GM23338 (cell line): ENCODE measurements at regions not wholly inside any gene's neighbourhood (a gene's known extent, or its start where the extent isn't known, plus 50 kb on each side); places are given as distances from the start of the nearest gene placed in this dataset.

Experiments used
- ATAC-seq: fragments of 200-7000 bp; cut with Tn5 transposase; 3 replicates; pipeline ENCODE4 v1.9.1; 2020
- DNase-seq: peaks from one replicate; pipeline ENCODE4 v3.0.0-alpha.2; 2015; ENCODE audit warnings: low spot score
- H2AFZ ChIP-seq: fragments of 200-600 bp; sonication (generic); 2 replicates; pipeline ENCODE4 v1.8.0; 2016; ENCODE audit warnings: antibody characterized with exemption, mild to moderate bottlenecking, moderate library complexity
- H3F3A ChIP-seq: fragments of 200-600 bp; sonication (generic); replicated peaks from 2 replicates; pipeline ENCODE4 v1.8.0; 2017; ENCODE audit warnings: antibody characterized with exemption, mixed run types, low read depth
- H3K27ac ChIP-seq: fragments of 200-600 bp; sonication (generic); 2 replicates; pipeline ENCODE4 v1.6.1; 2016; ENCODE audit warnings: low read depth
- H3K27me3 ChIP-seq: fragments of 200-600 bp; sonication (generic); 2 replicates; pipeline ENCODE4 v1.8.0; 2016; ENCODE audit warnings: mild to moderate bottlenecking, mixed run types, moderate library complexity; ENCODE audit not compliant: insufficient read depth
- H3K36me3 ChIP-seq: fragments of 200-600 bp; sonication (generic); 2 replicates; pipeline ENCODE4 v1.8.0; 2016; ENCODE audit warnings: mild to moderate bottlenecking; ENCODE audit not compliant: insufficient read depth
- H3K4me1 ChIP-seq: fragments of 200-600 bp; sonication (generic); 2 replicates; pipeline ENCODE4 v1.8.0; 2016; ENCODE audit warnings: mild to moderate bottlenecking, moderate library complexity; ENCODE audit not compliant: insufficient read depth
- H3K4me2 ChIP-seq: fragments of 200-600 bp; sonication (generic); 2 replicates; pipeline ENCODE4 v1.7.1; 2017; ENCODE audit warnings: mixed run types
- H3K4me3 ChIP-seq: fragments of 200-600 bp; sonication (generic); 2 replicates; pipeline ENCODE4 v1.6.1; 2016; ENCODE audit warnings: mixed run types
- H3K79me2 ChIP-seq: fragments of 200-600 bp; sonication (generic); replicated peaks from 2 replicates; pipeline ENCODE4 v1.8.0; 2017; ENCODE audit warnings: mild to moderate bottlenecking; ENCODE audit not compliant: insufficient read depth
- H3K9me2 ChIP-seq: fragments of 200-600 bp; sonication (generic); 2 replicates; pipeline ENCODE4 v1.8.0; 2017; ENCODE audit not compliant: insufficient read depth
- H4K20me1 ChIP-seq: fragments of 200-600 bp; sonication (generic); replicated peaks from 2 replicates; pipeline ENCODE4 v1.8.0; 2017; ENCODE audit warnings: mild to moderate bottlenecking; ENCODE audit not compliant: insufficient read depth
- H3K27ac Mint-ChIP-seq: 2 replicates; pipeline ENCODE4 v1.8.0; 2020; ENCODE audit warnings: inconsistent platforms, mild to moderate bottlenecking, moderate library complexity, mixed read lengths
- H3K27me3 Mint-ChIP-seq: 3 replicates; pipeline ENCODE4 v1.8.0; 2022; ENCODE audit warnings: low read depth, mild to moderate bottlenecking, moderate library complexity, mixed read lengths, inconsistent platforms; ENCODE audit not compliant: insufficient read depth, poor library complexity
- H3K36me3 Mint-ChIP-seq: 3 replicates; pipeline ENCODE4 v1.8.0; 2021; ENCODE audit warnings: low read depth, mild to moderate bottlenecking, inconsistent platforms, moderate library complexity, mixed read lengths
- H3K4me1 Mint-ChIP-seq: 3 replicates; pipeline ENCODE4 v1.8.0; 2020; ENCODE audit warnings: mild to moderate bottlenecking, inconsistent platforms, mixed read lengths
- H3K4me3 Mint-ChIP-seq: 3 replicates; pipeline ENCODE4 v1.8.0; 2021; ENCODE audit warnings: moderate library complexity, mild to moderate bottlenecking, inconsistent platforms, mixed read lengths
- H3K9me3 Mint-ChIP-seq: 3 replicates; pipeline ENCODE4 v1.8.0; 2020; ENCODE audit warnings: moderate library complexity, mild to moderate bottlenecking, inconsistent platforms, mixed read lengths
- CREB1 ChIP-seq: fragments of 250-450 bp; sonication (Bioruptor Pico); IDR thresholded peaks from 2 replicates; pipeline ENCODE4 v1.5.0; 2020; ENCODE audit warnings: low read depth, mild to moderate bottlenecking, moderate library complexity
- CTCF ChIP-seq, 2 experiments: fragments of 200-600 bp in 1 of 2; sonication (generic) in 1 of 2; conservative IDR thresholded peaks; 2 replicates each; pipeline versions ENCODE4 v1.5.1 to v1.6.1; 2016 to 2017; ENCODE audit warnings: antibody characterized with exemption in 2 of 2, low read depth in 2 of 2, mild to moderate bottlenecking in 2 of 2, moderate library complexity in 1 of 2
- ETS1 ChIP-seq: IDR thresholded peaks from 2 replicates; pipeline ENCODE4 v1.6.1; 2016; ENCODE audit warnings: antibody characterized with exemption
- EZH2 ChIP-seq: fragments of 200-600 bp; sonication (generic); IDR thresholded peaks from one replicate; pipeline ENCODE4 v1.8.0; 2017; ENCODE audit warnings: antibody characterized with exemption, mild to moderate bottlenecking, low read depth; ENCODE audit not compliant: unreplicated experiment
- EZH2phosphoT487 ChIP-seq: fragments of 200-600 bp; sonication (generic); IDR thresholded peaks from one replicate; pipeline ENCODE4 v1.8.1; 2018; ENCODE audit warnings: antibody characterized with exemption; ENCODE audit not compliant: unreplicated experiment
- JUNB ChIP-seq: IDR thresholded peaks from one replicate; pipeline ENCODE4 v1.6.1; 2016; ENCODE audit warnings: antibody characterized with exemption; ENCODE audit not compliant: unreplicated experiment
- NANOG ChIP-seq: IDR thresholded peaks from 2 replicates; pipeline ENCODE4 v1.6.1; 2016; ENCODE audit warnings: antibody characterized with exemption, borderline replicate concordance
- POLR2AphosphoS5 ChIP-seq: IDR thresholded peaks from 2 replicates; pipeline ENCODE4 v1.6.1; 2016; ENCODE audit warnings: antibody characterized with exemption, low read depth
- REST ChIP-seq: IDR thresholded peaks from one replicate; pipeline ENCODE4 v1.6.1; 2018; ENCODE audit warnings: antibody characterized with exemption; ENCODE audit not compliant: unreplicated experiment
- STAT1 ChIP-seq: IDR thresholded peaks from one replicate; pipeline ENCODE4 v1.6.1; 2016; ENCODE audit warnings: antibody characterized with exemption; ENCODE audit not compliant: unreplicated experiment
- ZNF114 ChIP-seq: fragments of 250-450 bp; sonication (Bioruptor Pico); IDR thresholded peaks from 2 replicates; pipeline ENCODE4 v1.5.0; 2020; ENCODE audit warnings: mild to moderate bottlenecking, moderate library complexity
- ZNF331 ChIP-seq: fragments of 250-450 bp; sonication (Bioruptor Pico); IDR thresholded peaks from 2 replicates; pipeline ENCODE4 v1.5.0; 2020; ENCODE audit warnings: low read depth, mild to moderate bottlenecking, moderate library complexity
- TF ChIP-seq, protein P1 (sequence below): fragments of 250-450 bp; sonication (Bioruptor Pico); IDR thresholded peaks from 2 replicates; pipeline ENCODE4 v1.5.0; 2020; ENCODE audit warnings: mild to moderate bottlenecking, moderate library complexity

DNA sequence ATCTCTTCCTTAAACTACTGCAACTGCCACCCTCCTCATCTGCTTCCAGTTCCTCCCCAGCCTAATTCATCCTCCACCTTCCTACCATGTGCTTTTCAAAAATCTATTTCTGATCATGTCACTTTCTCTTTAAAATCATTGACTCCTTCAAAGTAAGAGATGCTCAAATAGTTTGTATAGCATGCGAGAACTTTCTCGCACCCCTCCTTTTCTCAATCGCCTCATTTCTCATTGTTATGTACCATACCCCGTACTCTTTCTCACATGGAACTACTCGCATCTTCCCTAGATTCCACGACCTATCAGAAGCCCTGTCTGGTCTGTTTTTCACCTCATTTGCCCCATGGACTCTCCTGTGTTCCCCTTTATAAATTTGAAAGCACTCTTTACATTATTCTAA, 238.2 kb downstream of the NRIP1 start:
- Histone ChIP-seq H3F3A (no peaks in the 10 kb centered on the region), H3K79me2 (no peaks in the 10 kb centered on the region), H2AFZ (no peak overlapping the region), H3K9me2 (0 out of 2 replicates have a peak, but pooled peaks cover 3% of the 10 kb centered on the region), H3K4me3 (no peak overlapping the region), H4K20me1 (no peaks in the 10 kb centered on the region), H3K36me3 (no peaks in the 10 kb centered on the region), H3K27me3 (no peaks in the 10 kb centered on the region), H3K27ac (no peak overlapping the region), H3K4me2 (no peak overlapping the region), H3K4me1 (no peaks in the 10 kb centered on the region)
- TF ChIP-seq, protein P1, sequence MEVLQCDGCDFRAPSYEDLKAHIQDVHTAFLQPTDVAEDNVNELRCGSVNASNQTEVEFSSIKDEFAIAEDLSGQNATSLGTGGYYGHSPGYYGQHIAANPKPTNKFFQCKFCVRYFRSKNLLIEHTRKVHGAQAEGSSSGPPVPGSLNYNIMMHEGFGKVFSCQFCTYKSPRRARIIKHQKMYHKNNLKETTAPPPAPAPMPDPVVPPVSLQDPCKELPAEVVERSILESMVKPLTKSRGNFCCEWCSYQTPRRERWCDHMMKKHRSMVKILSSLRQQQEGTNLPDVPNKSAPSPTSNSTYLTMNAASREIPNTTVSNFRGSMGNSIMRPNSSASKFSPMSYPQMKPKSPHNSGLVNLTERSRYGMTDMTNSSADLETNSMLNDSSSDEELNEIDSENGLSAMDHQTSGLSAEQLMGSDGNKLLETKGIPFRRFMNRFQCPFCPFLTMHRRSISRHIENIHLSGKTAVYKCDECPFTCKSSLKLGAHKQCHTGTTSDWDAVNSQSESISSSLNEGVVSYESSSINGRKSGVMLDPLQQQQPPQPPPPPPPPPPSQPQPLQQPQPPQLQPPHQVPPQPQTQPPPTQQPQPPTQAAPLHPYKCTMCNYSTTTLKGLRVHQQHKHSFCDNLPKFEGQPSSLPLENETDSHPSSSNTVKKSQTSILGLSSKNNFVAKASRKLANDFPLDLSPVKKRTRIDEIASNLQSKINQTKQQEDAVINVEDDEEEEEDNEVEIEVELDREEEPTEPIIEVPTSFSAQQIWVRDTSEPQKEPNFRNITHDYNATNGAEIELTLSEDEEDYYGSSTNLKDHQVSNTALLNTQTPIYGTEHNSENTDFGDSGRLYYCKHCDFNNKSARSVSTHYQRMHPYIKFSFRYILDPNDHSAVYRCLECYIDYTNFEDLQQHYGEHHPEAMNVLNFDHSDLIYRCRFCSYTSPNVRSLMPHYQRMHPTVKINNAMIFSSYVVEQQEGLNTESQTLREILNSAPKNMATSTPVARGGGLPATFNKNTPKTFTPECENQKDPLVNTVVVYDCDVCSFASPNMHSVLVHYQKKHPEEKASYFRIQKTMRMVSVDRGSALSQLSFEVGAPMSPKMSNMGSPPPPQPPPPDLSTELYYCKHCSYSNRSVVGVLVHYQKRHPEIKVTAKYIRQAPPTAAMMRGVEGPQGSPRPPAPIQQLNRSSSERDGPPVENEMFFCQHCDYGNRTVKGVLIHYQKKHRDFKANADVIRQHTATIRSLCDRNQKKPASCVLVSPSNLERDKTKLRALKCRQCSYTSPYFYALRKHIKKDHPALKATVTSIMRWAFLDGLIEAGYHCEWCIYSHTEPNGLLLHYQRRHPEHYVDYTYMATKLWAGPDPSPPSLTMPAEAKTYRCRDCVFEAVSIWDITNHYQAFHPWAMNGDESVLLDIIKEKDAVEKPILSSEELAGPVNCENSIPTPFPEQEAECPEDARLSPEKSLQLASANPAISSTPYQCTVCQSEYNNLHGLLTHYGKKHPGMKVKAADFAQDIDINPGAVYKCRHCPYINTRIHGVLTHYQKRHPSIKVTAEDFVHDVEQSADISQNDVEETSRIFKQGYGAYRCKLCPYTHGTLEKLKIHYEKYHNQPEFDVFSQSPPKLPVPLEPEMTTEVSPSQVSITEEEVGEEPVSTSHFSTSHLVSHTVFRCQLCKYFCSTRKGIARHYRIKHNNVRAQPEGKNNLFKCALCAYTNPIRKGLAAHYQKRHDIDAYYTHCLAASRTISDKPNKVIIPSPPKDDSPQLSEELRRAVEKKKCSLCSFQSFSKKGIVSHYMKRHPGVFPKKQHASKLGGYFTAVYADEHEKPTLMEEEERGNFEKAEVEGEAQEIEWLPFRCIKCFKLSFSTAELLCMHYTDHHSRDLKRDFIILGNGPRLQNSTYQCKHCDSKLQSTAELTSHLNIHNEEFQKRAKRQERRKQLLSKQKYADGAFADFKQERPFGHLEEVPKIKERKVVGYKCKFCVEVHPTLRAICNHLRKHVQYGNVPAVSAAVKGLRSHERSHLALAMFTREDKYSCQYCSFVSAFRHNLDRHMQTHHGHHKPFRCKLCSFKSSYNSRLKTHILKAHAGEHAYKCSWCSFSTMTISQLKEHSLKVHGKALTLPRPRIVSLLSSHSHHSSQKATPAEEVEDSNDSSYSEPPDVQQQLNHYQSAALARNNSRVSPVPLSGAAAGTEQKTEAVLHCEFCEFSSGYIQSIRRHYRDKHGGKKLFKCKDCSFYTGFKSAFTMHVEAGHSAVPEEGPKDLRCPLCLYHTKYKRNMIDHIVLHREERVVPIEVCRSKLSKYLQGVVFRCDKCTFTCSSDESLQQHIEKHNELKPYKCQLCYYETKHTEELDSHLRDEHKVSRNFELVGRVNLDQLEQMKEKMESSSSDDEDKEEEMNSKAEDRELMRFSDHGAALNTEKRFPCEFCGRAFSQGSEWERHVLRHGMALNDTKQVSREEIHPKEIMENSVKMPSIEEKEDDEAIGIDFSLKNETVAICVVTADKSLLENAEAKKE (CRISPR knock-in tag) = no peak
- no peak for TF ChIP-seq ZNF331 (CRISPR knock-in tag)
- no peak for TF ChIP-seq STAT1
- TF ChIP-seq REST = no peak
- no peak for TF ChIP-seq POLR2AphosphoS5
- no peak for TF ChIP-seq ETS1
- TF ChIP-seq CREB1 (CRISPR knock-in tag) = no peak
- no peak for TF ChIP-seq ZNF114 (CRISPR knock-in tag)
- no peak for TF ChIP-seq JUNB
- no peak for TF ChIP-seq CTCF (conservative IDR thresholded peaks at IDR 0.05; ENCODE audit: low read depth in 2 of 2)
- no peak for TF ChIP-seq EZH2
- no peak for TF ChIP-seq NANOG
- TF ChIP-seq EZH2phosphoT487 = no peak
- H3K9me3 Mint-ChIP-seq = no peaks in the 10 kb centered on the region
- H3K27me3 Mint-ChIP-seq = no peaks in the 10 kb centered on the region
- no peak overlapping the region for H3K4me3 Mint-ChIP-seq
- no peak overlapping the region for H3K27ac Mint-ChIP-seq
- DNase-seq (no peak), ATAC-seq (no peak)
- no peaks in the 10 kb centered on the region for H3K4me1 Mint-ChIP-seq
- H3K36me3 Mint-ChIP-seq = no peaks in the 10 kb centered on the region
